Prostate gland (tissue), 2 donors: ENCODE measurements at regions not wholly inside any gene's neighbourhood (a gene's known extent, or its start where the extent isn't known, plus 50 kb on each side); places are given as distances from the start of the nearest gene placed in this dataset.

Experiments used
- DNase-seq: peaks from one replicate; pipeline ENCODE4 v3.0.0-alpha.2; 2019; ENCODE audit warnings: low spot score
- H3K27ac ChIP-seq, 2 donors: fragments of 200-600 bp; sonication (generic); 2 replicates each; pipeline ENCODE4 v1.5.1; 2017 to 2019
- H3K27me3 ChIP-seq: fragments of 200-600 bp; sonication (generic); replicated peaks from 2 replicates; pipeline ENCODE4 v1.5.1; 2019; ENCODE audit not compliant: insufficient read depth
- H3K36me3 ChIP-seq, 2 donors: fragments of 200-600 bp; sonication (generic); 1 replicate in 1 of 2; 2 replicates in 1 of 2; pipeline versions ENCODE4 v1.5.1 to v1.8.1; 2017 to 2019
- H3K4me1 ChIP-seq: fragments of 200-600 bp; sonication (generic); replicated peaks from 2 replicates; pipeline ENCODE4 v1.5.1; 2019
- H3K4me3 ChIP-seq, 2 donors: fragments of 200-600 bp; sonication (generic); 2 replicates each; pipeline ENCODE4 v1.5.1; 2017 to 2019
- H3K9me3 ChIP-seq: fragments of 200-600 bp; sonication (generic); 2 replicates; pipeline ENCODE4 v1.5.1; 2017
- CTCF ChIP-seq, 4 experiments: fragments of 200-600 bp in 2 of 4; fragments of 450-650 bp in 2 of 4; sonication (generic) in 2 of 4; IDR thresholded peaks; 1 replicate in 3 of 4; 2 replicates in 1 of 4; pipeline ENCODE4 v1.5.1; 2016 to 2019; ENCODE audit warnings: antibody characterized with exemption in 4 of 4, mild to moderate bottlenecking in 2 of 4, moderate library complexity in 2 of 4
- POLR2A ChIP-seq: fragments of 450-650 bp; IDR thresholded peaks from one replicate; pipeline ENCODE4 v1.6.1; 2016; ENCODE audit warnings: antibody characterized with exemption, mild to moderate bottlenecking
- POLR2AphosphoS5 ChIP-seq: sonication (generic); formaldehyde crosslinking; IDR thresholded peaks from one replicate; pipeline ENCODE4 v1.6.1; 2017; ENCODE audit warnings: antibody characterized with exemption
- WGBS: methylation state at CpG from one replicate; pipeline ENCODE4 v1.1.5; 2018; 5-methylcytosine and 5-hydroxymethylcytosine counted together
- intact Hi-C: fragments of 100-400 bp; cut with DNase I; formaldehyde crosslinking; loops from one replicate; pipeline ENCODE4 v1.14.2; 2022

GRCh38 chr17:34117332-34117731 is 137.8 kb upstream of the CCL2 start:
- Histone ChIP-seq H3K27me3 (no peaks in the 10 kb centered on the region), H3K4me3 (no peak overlapping the region), H3K9me3 (no peaks in the 10 kb centered on the region), H3K4me1 (no peaks in the 10 kb centered on the region), H3K27ac (no peak overlapping the region), H3K36me3 (no peaks in the 10 kb centered on the region)
- TF ChIP-seq POLR2A (no peak), POLR2AphosphoS5 (no peak), CTCF (IDR thresholded peaks at IDR 0.05) (no peak)
- intact Hi-C loops = no loop called here
- 48% methylated on average over 3 of the region's 3 CpGs for WGBS
- DNase-seq = no peak

DNA sequence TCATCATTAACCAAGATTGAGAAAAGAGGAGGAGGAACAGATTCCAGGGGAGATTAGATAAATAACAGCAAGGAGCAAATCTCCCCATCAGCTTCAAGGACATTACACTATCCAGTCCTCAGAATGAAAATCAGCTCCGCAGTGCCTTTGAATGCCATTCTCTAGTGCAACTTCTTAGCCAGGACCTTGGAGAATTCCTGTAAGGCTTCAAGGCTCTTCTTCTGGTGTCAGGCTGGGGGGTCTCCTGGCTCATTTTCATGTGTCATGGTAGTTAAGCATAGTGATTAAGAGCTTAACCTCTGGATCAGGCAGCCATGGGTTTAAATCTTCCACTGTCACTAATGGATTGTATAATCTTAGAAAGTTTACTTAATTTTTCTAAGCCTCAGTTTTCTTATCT is 137.3 kb upstream of the CCL2 start:
- no peaks in the 10 kb centered on the region for H3K27me3 ChIP-seq
- intact Hi-C loops = no loop called here
- DNase-seq = no peak
- no peaks in the 10 kb centered on the region for H3K36me3 ChIP-seq
- no peaks in the 10 kb centered on the region for H3K4me1 ChIP-seq
- 95% methylated on average over 1 of the region's 1 CpG for WGBS
- TF ChIP-seq CTCF (IDR thresholded peaks at IDR 0.05) (no peak), POLR2AphosphoS5 (no peak), POLR2A (no peak)
- no peaks in the 10 kb centered on the region for H3K9me3 ChIP-seq
- H3K27ac ChIP-seq = no peak overlapping the region
- no peak overlapping the region for H3K4me3 ChIP-seq

DNA sequence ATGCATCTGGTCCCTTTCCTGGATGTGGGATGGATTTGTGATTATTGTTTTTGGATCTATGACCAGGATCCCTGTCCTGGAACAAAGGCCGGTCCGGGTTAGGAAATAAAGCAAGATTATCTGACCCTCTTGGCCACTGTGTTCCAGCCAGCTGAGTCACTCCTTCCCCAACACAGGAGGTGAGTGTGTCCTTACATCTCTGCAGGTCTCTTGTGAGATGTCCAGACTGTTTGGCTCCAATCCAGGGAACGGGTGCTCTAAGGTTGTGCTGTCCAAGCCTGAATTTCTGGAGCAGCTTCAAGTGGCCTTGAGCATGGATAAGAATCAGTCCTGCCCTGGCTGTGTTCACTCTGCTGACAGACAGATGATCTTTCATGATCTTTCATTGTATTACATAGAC is 136.5 kb upstream of the CCL2 start:
- Histone ChIP-seq H3K27ac (no peak overlapping the region), H3K9me3 (no peaks in the 10 kb centered on the region), H3K4me3 (no peak overlapping the region), H3K27me3 (no peaks in the 10 kb centered on the region), H3K36me3 (no peaks in the 10 kb centered on the region), H3K4me1 (no peaks in the 10 kb centered on the region)
- DNase-seq = no peak
- WGBS = 45% methylated on average over 3 of the region's 3 CpGs
- intact Hi-C loops = no loop called here
- TF ChIP-seq POLR2A = no peak
- TF ChIP-seq POLR2AphosphoS5 = no peak
- TF ChIP-seq CTCF (IDR thresholded peaks at IDR 0.05) = no peak

- TF ChIP-seq CTCF (IDR thresholded peaks at IDR 0.05) = no peak
- TF ChIP-seq POLR2A = no peak
- TF ChIP-seq POLR2AphosphoS5 = no peak
- Histone ChIP-seq H3K27ac (no peak overlapping the region), H3K36me3 (no peaks in the 10 kb centered on the region), H3K9me3 (no peaks in the 10 kb centered on the region), H3K4me1 (no peaks in the 10 kb centered on the region), H3K27me3 (no peaks in the 10 kb centered on the region), H3K4me3 (no peak overlapping the region)
- WGBS = 78% methylated on average over 4 of the region's 4 CpGs
- intact Hi-C loops = no loop called here
- no peak for DNase-seq
Measured at GRCh38 chr17:34121311-34121710, 133.8 kb upstream of the CCL2 start.

- no peak overlapping the region for H3K4me3 ChIP-seq
- no peaks in the 10 kb centered on the region for H3K4me1 ChIP-seq
- 86% methylated on average over 2 of the region's 2 CpGs for WGBS
- no peak for DNase-seq
- H3K27ac ChIP-seq = no peak overlapping the region
- H3K9me3 ChIP-seq = no peaks in the 10 kb centered on the region
- H3K36me3 ChIP-seq = no peaks in the 10 kb centered on the region
- TF ChIP-seq POLR2AphosphoS5 (no peak), CTCF (IDR thresholded peaks at IDR 0.05) (no peak), POLR2A (no peak)
- H3K27me3 ChIP-seq = no peaks in the 10 kb centered on the region
- intact Hi-C loops = no loop called here
Measured at GRCh38 chr17:34122515-34122914, 132.6 kb upstream of the CCL2 start.
